SK-N-SH (cell line): ENCODE measurements at regions not wholly inside any gene's neighbourhood (a gene's known extent, or its start where the extent isn't known, plus 50 kb on each side); places are given as distances from the start of the nearest gene placed in this dataset.

ENCODE experiments used
- CTCF ChIA-PET: fragments of 300-600, 350-600 bp; formaldehyde crosslinking; extraction: SDS; loops from one replicate; lab custom pipeline; 2021; lab: Yijun Ruan, JAX
- POLR2A ChIA-PET: fragments of 350-600 bp; sonication (Branson Sonifier 250); formaldehyde crosslinking; extraction: SDS; loops from one replicate; lab custom pipeline; 2020; ENCODE audit warnings: antibody characterized with exemption, inconsistent platforms; lab: Yijun Ruan, JAX
- DNase-seq: peaks from one replicate; pipeline ENCODE4 v3.0.0; 2012
- H2AFZ ChIP-seq: fragments of 200-600 bp; sonication (generic); 2 replicates; pipeline ENCODE4 v1.8.1; 2016; ENCODE audit warnings: antibody characterized with exemption, mild to moderate bottlenecking, low read depth
- H3F3A ChIP-seq: fragments of 200-600 bp; sonication (generic); replicated peaks from 2 replicates; pipeline ENCODE3; 2016; ENCODE audit warnings: antibody characterized with exemption, mild to moderate bottlenecking; ENCODE audit not compliant: insufficient read depth
- H3K27ac ChIP-seq, 2 experiments: fragments of 200-500 bp in 1 of 2; fragments of 200-600 bp in 1 of 2; sonication (Bioruptor generic) in 1 of 2; sonication (generic), shearing (Covaris generic) in 1 of 2; 2 replicates each; pipeline versions ENCODE4 v1.5.1 to v1.6.1; 2014 to 2016; ENCODE audit warnings: low read depth in 2 of 2, inconsistent platforms in 1 of 2, low read length in 1 of 2, mild to moderate bottlenecking in 1 of 2, mixed read lengths in 1 of 2
- H3K27me3 ChIP-seq: fragments of 200-600 bp; sonication (generic), shearing (Covaris generic); 2 replicates; pipeline ENCODE4 v1.6.1; 2016; ENCODE audit warnings: mixed run types; ENCODE audit not compliant: insufficient read depth
- H3K36me3 ChIP-seq, 2 experiments: fragments of 200-500 bp in 1 of 2; fragments of 200-600 bp in 1 of 2; sonication (Bioruptor generic) in 1 of 2; sonication (generic) in 1 of 2; replicated peaks in 1 of 2; 2 replicates each; pipeline versions ENCODE3 to v1.5.1; 2014 to 2016; ENCODE audit warnings: low read length in 1 of 2, mild to moderate bottlenecking in 1 of 2; ENCODE audit not compliant: insufficient read depth in 2 of 2, control insufficient read depth in 1 of 2
- H3K4me1 ChIP-seq, 2 experiments: fragments of 200-500 bp in 1 of 2; fragments of 200-600 bp in 1 of 2; sonication (Bioruptor generic) in 1 of 2; sonication (generic), shearing (Covaris generic) in 1 of 2; 2 replicates each; pipeline versions ENCODE4 v1.5.1 to v1.6.1; 2014 to 2016; ENCODE audit warnings: low read depth in 1 of 2, low read length in 1 of 2, mixed run types in 1 of 2; ENCODE audit not compliant: insufficient read depth in 2 of 2, control insufficient read depth in 1 of 2
- H3K4me2 ChIP-seq: fragments of 200-600 bp; sonication (generic), shearing (Covaris generic); 2 replicates; pipeline ENCODE4 v1.6.1; 2017; ENCODE audit warnings: mixed run types
- H3K4me3 ChIP-seq, 2 experiments: fragments of 200-500 bp in 1 of 2; fragments of 200-600 bp in 1 of 2; sonication (Bioruptor generic) in 1 of 2; sonication (generic), shearing (Covaris generic) in 1 of 2; 2 replicates each; pipeline versions ENCODE4 v1.5.1 to v1.8.1; 2014 to 2016; ENCODE audit warnings: low read depth in 2 of 2, inconsistent platforms in 1 of 2, low read length in 1 of 2, mild to moderate bottlenecking in 1 of 2, mixed read lengths in 1 of 2, moderate library complexity in 1 of 2
- H3K79me2 ChIP-seq: fragments of 200-600 bp; sonication (generic); 2 replicates; pipeline ENCODE4 v1.8.1; 2017; ENCODE audit warnings: mild to moderate bottlenecking; ENCODE audit not compliant: insufficient read depth
- H3K9ac ChIP-seq: fragments of 200-600 bp; sonication (generic); 2 replicates; pipeline ENCODE4 v1.6.1; 2017; ENCODE audit warnings: mixed run types
- H3K9me2 ChIP-seq: fragments of 200-600 bp; sonication (generic); 2 replicates; pipeline ENCODE4 v1.6.1; 2017; ENCODE audit warnings: mixed run types
- H3K9me3 ChIP-seq: fragments of 200-600 bp; sonication (generic); 2 replicates; pipeline ENCODE4 v1.6.1; 2017; ENCODE audit warnings: mixed run types, mild to moderate bottlenecking, moderate library complexity
- H4K20me1 ChIP-seq: fragments of 200-600 bp; sonication (generic); 2 replicates; pipeline ENCODE4 v1.6.1; 2017; ENCODE audit warnings: mild to moderate bottlenecking, mixed run types; ENCODE audit not compliant: insufficient read depth
- CHD2 ChIP-seq: fragments of 150-350 bp; IDR thresholded peaks from 2 replicates; pipeline ENCODE4 v1.6.1; 2018; ENCODE audit warnings: low read length; ENCODE audit not compliant: partially characterized antibody
- ELF1 ChIP-seq: IDR thresholded peaks from 2 replicates; pipeline ENCODE4 v1.4.0; 2012
- EP300 ChIP-seq, 2 experiments: IDR thresholded peaks; 2 replicates each; pipeline versions ENCODE4 v1.4.0 to v1.6.1; 2012; ENCODE audit warnings: borderline replicate concordance in 1 of 2, low read depth in 1 of 2, low read length in 1 of 2
- EZH2phosphoT487 ChIP-seq: fragments of 200-600 bp; sonication (generic); IDR thresholded peaks from 2 replicates; pipeline ENCODE4 v1.6.1; 2017; ENCODE audit warnings: low read depth, mixed run types, mild to moderate bottlenecking, antibody characterized with exemption, moderate library complexity, borderline replicate concordance
- FOSL2 ChIP-seq: IDR thresholded peaks from 2 replicates; pipeline ENCODE4 v1.4.0; 2012; ENCODE audit warnings: low read depth, mild to moderate bottlenecking, moderate library complexity, borderline replicate concordance
- FOXM1 ChIP-seq: IDR thresholded peaks from 2 replicates; pipeline ENCODE4 v1.4.0; 2012; ENCODE audit warnings: low read depth, mild to moderate bottlenecking
- GABPA ChIP-seq: IDR thresholded peaks from 2 replicates; pipeline ENCODE4 v1.4.0; 2012; ENCODE audit warnings: low read depth, mild to moderate bottlenecking
- NFIC ChIP-seq: IDR thresholded peaks from 2 replicates; pipeline ENCODE4 v1.4.0; 2012; ENCODE audit warnings: borderline replicate concordance
- NRF1 ChIP-seq: IDR thresholded peaks from 2 replicates; pipeline ENCODE4 v1.6.1; 2012; ENCODE audit warnings: low read depth, mild to moderate bottlenecking, low read length
- RFX5 ChIP-seq: IDR thresholded peaks from 2 replicates; pipeline ENCODE4 v1.6.1; 2012; ENCODE audit warnings: mild to moderate bottlenecking, improper control_type of control experiment, low read length
- SMC3 ChIP-seq: IDR thresholded peaks from 2 replicates; pipeline ENCODE4 v1.6.1; 2012; ENCODE audit warnings: low read depth, low read length, improper control_type of control experiment
- TAF1 ChIP-seq: IDR thresholded peaks from 2 replicates; pipeline ENCODE4 v1.6.1; 2012; ENCODE audit warnings: low read depth, mild to moderate bottlenecking, low read length, moderate library complexity, borderline replicate concordance
- USF2 ChIP-seq: fragments of 150-350 bp; IDR thresholded peaks from 2 replicates; pipeline ENCODE4 v1.6.1; 2017; ENCODE audit warnings: antibody characterized with exemption, low read length, low read depth, borderline replicate concordance
- YY1 ChIP-seq: IDR thresholded peaks from 2 replicates; pipeline ENCODE4 v1.4.0; 2012; ENCODE audit warnings: low read depth, mild to moderate bottlenecking
- ZBTB33 ChIP-seq: IDR thresholded peaks from 2 replicates; pipeline ENCODE4 v1.4.0; 2012; ENCODE audit warnings: low read depth, borderline replicate concordance
- WGBS: methylation state at CpG from one replicate; pipeline ENCODE4 v1.1.6; 2017; ENCODE audit warnings: low lambda C conversion rate; 5-methylcytosine and 5-hydroxymethylcytosine counted together
- TF ChIP-seq, protein P1 (sequence below): IDR thresholded peaks from 2 replicates; pipeline ENCODE4 v1.6.1; 2012; ENCODE audit warnings: mild to moderate bottlenecking, low read depth, low read length, moderate library complexity
- TF ChIP-seq, protein P2 (sequence below): IDR thresholded peaks from 2 replicates; pipeline ENCODE4; 2012
- TF ChIP-seq, protein P3 (sequence below): IDR thresholded peaks from 2 replicates; pipeline ENCODE4 v1.4.0; 2012; ENCODE audit warnings: low read depth, borderline replicate concordance

- no peaks in the 10 kb centered on the region for H3K4me1 ChIP-seq
- no peaks in the 10 kb centered on the region for H4K20me1 ChIP-seq
- ChIA-PET CTCF (no interaction called here), POLR2A (no interaction called here)
- TF ChIP-seq YY1 (no peak), ZBTB33 (no peak), SMC3 (no peak), TAF1 (no peak), EZH2phosphoT487 (no peak), NRF1 (no peak), FOXM1 (no peak), GABPA (no peak), RFX5 (no peak), CHD2 (no peak), NFIC (no peak), ELF1 (no peak), EP300 (IDR thresholded peaks at IDR 0.05; ENCODE audit: borderline replicate concordance in 1 of 2, low read depth in 1 of 2, low read length in 1 of 2) (no peak), USF2 (no peak), FOSL2 (no peak)
- TF ChIP-seq, protein P1, sequence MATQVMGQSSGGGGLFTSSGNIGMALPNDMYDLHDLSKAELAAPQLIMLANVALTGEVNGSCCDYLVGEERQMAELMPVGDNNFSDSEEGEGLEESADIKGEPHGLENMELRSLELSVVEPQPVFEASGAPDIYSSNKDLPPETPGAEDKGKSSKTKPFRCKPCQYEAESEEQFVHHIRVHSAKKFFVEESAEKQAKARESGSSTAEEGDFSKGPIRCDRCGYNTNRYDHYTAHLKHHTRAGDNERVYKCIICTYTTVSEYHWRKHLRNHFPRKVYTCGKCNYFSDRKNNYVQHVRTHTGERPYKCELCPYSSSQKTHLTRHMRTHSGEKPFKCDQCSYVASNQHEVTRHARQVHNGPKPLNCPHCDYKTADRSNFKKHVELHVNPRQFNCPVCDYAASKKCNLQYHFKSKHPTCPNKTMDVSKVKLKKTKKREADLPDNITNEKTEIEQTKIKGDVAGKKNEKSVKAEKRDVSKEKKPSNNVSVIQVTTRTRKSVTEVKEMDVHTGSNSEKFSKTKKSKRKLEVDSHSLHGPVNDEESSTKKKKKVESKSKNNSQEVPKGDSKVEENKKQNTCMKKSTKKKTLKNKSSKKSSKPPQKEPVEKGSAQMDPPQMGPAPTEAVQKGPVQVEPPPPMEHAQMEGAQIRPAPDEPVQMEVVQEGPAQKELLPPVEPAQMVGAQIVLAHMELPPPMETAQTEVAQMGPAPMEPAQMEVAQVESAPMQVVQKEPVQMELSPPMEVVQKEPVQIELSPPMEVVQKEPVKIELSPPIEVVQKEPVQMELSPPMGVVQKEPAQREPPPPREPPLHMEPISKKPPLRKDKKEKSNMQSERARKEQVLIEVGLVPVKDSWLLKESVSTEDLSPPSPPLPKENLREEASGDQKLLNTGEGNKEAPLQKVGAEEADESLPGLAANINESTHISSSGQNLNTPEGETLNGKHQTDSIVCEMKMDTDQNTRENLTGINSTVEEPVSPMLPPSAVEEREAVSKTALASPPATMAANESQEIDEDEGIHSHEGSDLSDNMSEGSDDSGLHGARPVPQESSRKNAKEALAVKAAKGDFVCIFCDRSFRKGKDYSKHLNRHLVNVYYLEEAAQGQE, result no peak
- TF ChIP-seq, protein P2, sequence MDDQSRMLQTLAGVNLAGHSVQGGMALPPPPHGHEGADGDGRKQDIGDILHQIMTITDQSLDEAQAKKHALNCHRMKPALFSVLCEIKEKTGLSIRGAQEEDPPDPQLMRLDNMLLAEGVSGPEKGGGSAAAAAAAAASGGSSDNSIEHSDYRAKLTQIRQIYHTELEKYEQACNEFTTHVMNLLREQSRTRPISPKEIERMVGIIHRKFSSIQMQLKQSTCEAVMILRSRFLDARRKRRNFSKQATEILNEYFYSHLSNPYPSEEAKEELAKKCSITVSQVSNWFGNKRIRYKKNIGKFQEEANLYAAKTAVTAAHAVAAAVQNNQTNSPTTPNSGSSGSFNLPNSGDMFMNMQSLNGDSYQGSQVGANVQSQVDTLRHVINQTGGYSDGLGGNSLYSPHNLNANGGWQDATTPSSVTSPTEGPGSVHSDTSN, result no peak
- TF ChIP-seq, protein P3, sequence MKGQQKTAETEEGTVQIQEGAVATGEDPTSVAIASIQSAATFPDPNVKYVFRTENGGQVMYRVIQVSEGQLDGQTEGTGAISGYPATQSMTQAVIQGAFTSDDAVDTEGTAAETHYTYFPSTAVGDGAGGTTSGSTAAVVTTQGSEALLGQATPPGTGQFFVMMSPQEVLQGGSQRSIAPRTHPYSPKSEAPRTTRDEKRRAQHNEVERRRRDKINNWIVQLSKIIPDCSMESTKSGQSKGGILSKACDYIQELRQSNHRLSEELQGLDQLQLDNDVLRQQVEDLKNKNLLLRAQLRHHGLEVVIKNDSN, result no peak
- H3K36me3 ChIP-seq, result no peaks in the 10 kb centered on the region
- no peaks in the 10 kb centered on the region for H3K27me3 ChIP-seq
- no peaks in the 10 kb centered on the region for H3F3A ChIP-seq
- no peak overlapping the region for H2AFZ ChIP-seq
- no peak overlapping the region for H3K4me2 ChIP-seq
- H3K9me3 ChIP-seq, result no peaks in the 10 kb centered on the region
- H3K4me3 ChIP-seq, result no peak overlapping the region
- no peak overlapping the region for H3K27ac ChIP-seq
- H3K9ac ChIP-seq, result no peak overlapping the region
- H3K9me2 ChIP-seq, result no peaks in the 10 kb centered on the region
- no peaks in the 10 kb centered on the region for H3K79me2 ChIP-seq
- no peak for DNase-seq
- 18% methylated on average over 2 of the region's 2 CpGs for WGBS
Observed at GRCh38 chr2:59993726-59994125, 559.7 kb downstream of the BCL11A start.
